GM18505 (cell line): ENCODE measurements at regions not wholly inside any gene's neighbourhood (a gene's known extent, or its start where the extent isn't known, plus 50 kb on each side); places are given as distances from the start of the nearest gene placed in this dataset.
"Not testable (repeated sequence)": the region's sequence is repeated elsewhere in the genome, so short reads cannot be mapped to it uniquely, and the experiment has no call there.

Source experiments
- ATAC-seq: cut with Tn5 transposase; IDR thresholded peaks from one replicate; pipeline ENCODE4 v1.9.1; 2021; ENCODE audit not compliant: unreplicated experiment
- POLR2A ChIP-seq: IDR thresholded peaks from 4 replicates; pipeline ENCODE4 v1.6.1; 2011; ENCODE audit warnings: borderline replicate concordance; ENCODE audit not compliant: insufficient read depth, insufficient read length; ENCODE audit errors: extremely low read depth

GRCh38 chr3:6394944-6395343 is 466.0 kb upstream of the GRM7 start:
- TF ChIP-seq POLR2A, result no peak
- ATAC-seq, result no peak

- ATAC-seq, result no peak
- TF ChIP-seq POLR2A, result no peak
Observed at GRCh38 chr3:6396631-6397030, 464.3 kb upstream of the GRM7 start.

- not testable (repeated sequence) for ATAC-seq
Observed at GRCh38 chr3:6402666-6403065, 458.2 kb upstream of the GRM7 start.

- ATAC-seq, result not testable (repeated sequence)
Observed at GRCh38 chr3:6406923-6407322, 454.0 kb upstream of the GRM7 start.

- ATAC-seq, result no peak
- TF ChIP-seq POLR2A, result no peak
Observed at GRCh38 chr3:6416049-6416661, 444.8 kb upstream of the GRM7 start.

GRCh38 chr3:6417174-6417573 is 443.7 kb upstream of the GRM7 start:
- no peak for TF ChIP-seq POLR2A
- ATAC-seq, result no peak

- no peak for TF ChIP-seq POLR2A
- ATAC-seq, result no peak
Observed at GRCh38 chr3:6418485-6418884, 442.4 kb upstream of the GRM7 start.

GRCh38 chr3:6421666-6422445 is 439.1 kb upstream of the GRM7 start:
- ATAC-seq, result no peak
- TF ChIP-seq POLR2A, result no peak

- no peak for TF ChIP-seq POLR2A
- no peak for ATAC-seq
Observed at GRCh38 chr3:6425289-6425820, 435.6 kb upstream of the GRM7 start.

- not testable (repeated sequence) for ATAC-seq
Observed at GRCh38 chr3:6428276-6428675, 432.6 kb upstream of the GRM7 start.

- no peak for TF ChIP-seq POLR2A
- ATAC-seq, result no peak
Observed at GRCh38 chr3:6435951-6436350, 425.0 kb upstream of the GRM7 start.

GRCh38 chr3:6437631-6438030 is 423.3 kb upstream of the GRM7 start:
- no peak for ATAC-seq
- no peak for TF ChIP-seq POLR2A

GRCh38 chr3:6438031-6438430 is 422.9 kb upstream of the GRM7 start:
- no peak for ATAC-seq
- no peak for TF ChIP-seq POLR2A

- ATAC-seq, result no peak
- no peak for TF ChIP-seq POLR2A
Observed at GRCh38 chr3:6439226-6439625, 421.7 kb upstream of the GRM7 start.
